ENCODE measurements at regions not wholly inside any gene's neighbourhood (a gene's known extent, or its start where the extent isn't known, plus 50 kb on each side); places are given as distances from the start of the nearest gene placed in this dataset.

DNA sequence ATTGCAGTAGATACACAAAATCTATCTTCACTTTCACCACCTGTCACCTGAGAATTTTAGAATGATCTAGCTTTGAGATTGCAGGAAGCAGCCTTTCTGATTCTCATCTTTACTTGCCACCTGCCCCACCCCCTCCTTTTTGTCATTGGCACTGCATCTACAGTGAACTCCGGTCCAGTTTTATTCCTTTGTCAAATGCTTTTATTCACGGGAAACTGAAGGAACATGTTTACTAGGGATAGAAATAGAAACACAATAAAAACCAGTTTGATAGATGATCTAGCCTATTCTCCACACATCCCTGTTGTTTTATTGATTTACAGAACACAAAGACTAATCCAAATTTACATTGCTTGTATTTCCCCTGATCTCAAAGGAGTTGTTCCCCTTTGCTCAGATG, 471.7 kb upstream of the STXBP6 start:
- no peak for DNase-seq

DNA sequence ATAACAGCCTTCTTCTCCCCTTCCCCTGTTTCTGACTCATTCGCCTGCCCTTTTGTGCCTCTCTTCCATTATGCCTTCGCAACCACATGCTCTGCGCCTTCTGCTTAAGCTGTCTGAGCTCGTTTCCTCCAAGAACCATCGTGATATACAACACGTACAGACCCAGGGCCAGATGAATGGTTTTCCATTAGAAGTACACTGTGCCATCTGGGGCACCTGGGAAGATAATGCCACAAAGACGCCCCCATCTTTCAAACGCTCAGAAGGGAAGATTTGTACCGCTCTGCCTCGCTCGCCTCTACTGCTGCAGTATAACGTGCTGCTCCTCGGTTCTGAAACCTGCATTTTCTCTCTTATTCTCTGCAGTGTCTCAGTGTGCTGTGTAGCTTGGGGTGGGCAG, 470.9 kb upstream of the STXBP6 start:
- Histone ChIP-seq H3K27me3 (no peaks in the 10 kb centered on the region), H3K4me3 (no peak overlapping the region), H3K4me1 (no peaks in the 10 kb centered on the region), H3K9me3 (no peaks in the 10 kb centered on the region), H3K27ac (no peak overlapping the region), H3K36me3 (no peaks in the 10 kb centered on the region)
- no peak for DNase-seq
- TF ChIP-seq, protein P1, sequence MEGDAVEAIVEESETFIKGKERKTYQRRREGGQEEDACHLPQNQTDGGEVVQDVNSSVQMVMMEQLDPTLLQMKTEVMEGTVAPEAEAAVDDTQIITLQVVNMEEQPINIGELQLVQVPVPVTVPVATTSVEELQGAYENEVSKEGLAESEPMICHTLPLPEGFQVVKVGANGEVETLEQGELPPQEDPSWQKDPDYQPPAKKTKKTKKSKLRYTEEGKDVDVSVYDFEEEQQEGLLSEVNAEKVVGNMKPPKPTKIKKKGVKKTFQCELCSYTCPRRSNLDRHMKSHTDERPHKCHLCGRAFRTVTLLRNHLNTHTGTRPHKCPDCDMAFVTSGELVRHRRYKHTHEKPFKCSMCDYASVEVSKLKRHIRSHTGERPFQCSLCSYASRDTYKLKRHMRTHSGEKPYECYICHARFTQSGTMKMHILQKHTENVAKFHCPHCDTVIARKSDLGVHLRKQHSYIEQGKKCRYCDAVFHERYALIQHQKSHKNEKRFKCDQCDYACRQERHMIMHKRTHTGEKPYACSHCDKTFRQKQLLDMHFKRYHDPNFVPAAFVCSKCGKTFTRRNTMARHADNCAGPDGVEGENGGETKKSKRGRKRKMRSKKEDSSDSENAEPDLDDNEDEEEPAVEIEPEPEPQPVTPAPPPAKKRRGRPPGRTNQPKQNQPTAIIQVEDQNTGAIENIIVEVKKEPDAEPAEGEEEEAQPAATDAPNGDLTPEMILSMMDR (IDR thresholded peaks at IDR 0.05), result no peak
- intact Hi-C loops (cut with DNase I; ENCODE audit: low total_unique reads), result no loop called here

More for the DNA sequence above, 471.7 kb upstream of the STXBP6 start:
- H3K4me3 ChIP-seq, result no peak overlapping the region
- H3K9me3 ChIP-seq, result no peaks in the 10 kb centered on the region
- no peaks in the 10 kb centered on the region for H3K36me3 ChIP-seq
- no peaks in the 10 kb centered on the region for H3K27me3 ChIP-seq
- H3K4me1 ChIP-seq, result no peaks in the 10 kb centered on the region
- TF ChIP-seq, protein P1 (IDR thresholded peaks at IDR 0.05), result no peak
- intact Hi-C loops (cut with DNase I; ENCODE audit: low total_unique reads), result no loop called here
- H3K27ac ChIP-seq, result no peak overlapping the region

DNA sequence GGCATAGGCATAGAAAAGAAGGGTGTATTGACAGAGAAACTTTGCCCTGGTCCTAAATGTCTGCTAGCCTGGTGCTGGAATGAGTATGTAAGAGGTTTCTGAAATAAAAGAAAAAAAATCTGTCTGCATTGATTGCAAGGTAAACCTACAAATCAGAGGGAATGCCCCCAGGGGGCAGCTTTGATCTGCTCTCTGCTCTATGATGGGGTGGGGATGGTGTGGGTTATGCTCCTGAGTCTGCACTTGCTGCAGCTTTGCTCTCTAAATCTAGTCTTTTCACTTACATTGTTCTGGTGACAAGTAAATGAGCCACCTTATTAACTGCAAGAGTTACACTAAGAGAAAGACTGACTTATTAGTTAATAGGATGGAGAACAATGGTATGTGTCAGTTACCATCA, 468.4 kb upstream of the STXBP6 start:
- H3K36me3 ChIP-seq, result no peaks in the 10 kb centered on the region
- no peaks in the 10 kb centered on the region for H3K27me3 ChIP-seq
- intact Hi-C loops (cut with DNase I; ENCODE audit: low total_unique reads), result no loop called here
- no peaks in the 10 kb centered on the region for H3K9me3 ChIP-seq
- no peaks in the 10 kb centered on the region for H3K4me1 ChIP-seq
- TF ChIP-seq, protein P1 (IDR thresholded peaks at IDR 0.05), result no peak
- no peak overlapping the region for H3K4me3 ChIP-seq
- DNase-seq, result no peak
- no peak overlapping the region for H3K27ac ChIP-seq

DNA sequence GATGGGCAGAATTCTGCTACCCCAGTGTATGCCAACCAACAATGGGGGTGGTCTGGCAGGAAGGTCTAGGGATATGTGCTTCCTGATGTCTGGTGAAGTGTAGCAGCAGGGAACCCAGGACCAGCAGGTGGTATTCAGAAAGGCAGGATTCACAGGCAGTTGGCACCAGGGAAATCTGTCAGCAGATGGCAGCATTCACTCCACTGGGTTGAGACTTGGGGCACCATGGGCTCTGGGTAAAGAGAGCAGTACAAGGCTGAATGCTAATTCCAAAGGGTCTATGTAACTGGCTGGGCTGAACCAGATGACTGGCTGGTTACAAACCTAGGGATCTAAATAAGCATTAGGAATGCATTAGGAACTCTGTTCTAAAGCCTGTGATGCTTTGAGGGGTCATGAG, 466.9 kb upstream of the STXBP6 start:
- H3K4me3 ChIP-seq, result no peak overlapping the region
- TF ChIP-seq, protein P1 (IDR thresholded peaks at IDR 0.05), result no peak
- no peak overlapping the region for H3K27ac ChIP-seq
- intact Hi-C loops (cut with DNase I; ENCODE audit: low total_unique reads), result no loop called here
- H3K27me3 ChIP-seq, result no peaks in the 10 kb centered on the region
- no peaks in the 10 kb centered on the region for H3K36me3 ChIP-seq
- H3K9me3 ChIP-seq, result no peaks in the 10 kb centered on the region
- DNase-seq, result no peak
- no peaks in the 10 kb centered on the region for H3K4me1 ChIP-seq

DNA sequence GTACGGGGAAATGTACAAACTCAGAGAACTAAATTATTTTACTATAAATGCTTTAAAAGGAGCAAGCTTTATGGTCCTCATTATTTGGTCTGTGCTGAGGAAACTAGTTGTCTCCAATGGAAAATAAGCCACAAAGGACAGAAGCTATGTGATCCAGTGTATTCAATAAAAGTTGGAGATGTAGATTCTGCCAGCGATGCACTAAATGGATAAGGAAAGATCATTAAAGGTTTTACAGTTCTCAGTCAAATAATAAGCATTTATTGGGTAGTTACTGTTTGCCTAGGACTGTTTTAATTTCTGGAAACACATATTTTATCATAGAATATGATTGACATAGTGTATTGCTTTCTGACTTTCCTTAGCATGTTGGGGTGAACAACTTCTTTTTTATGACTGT, 458.9 kb upstream of the STXBP6 start:
- TF ChIP-seq, protein P1 (IDR thresholded peaks at IDR 0.05), result no peak
- Histone ChIP-seq H3K27me3 (no peaks in the 10 kb centered on the region), H3K36me3 (no peaks in the 10 kb centered on the region), H3K4me3 (no peak overlapping the region), H3K27ac (no peak overlapping the region), H3K4me1 (no peaks in the 10 kb centered on the region), H3K9me3 (no peaks in the 10 kb centered on the region)
- no peak for DNase-seq
- intact Hi-C loops (cut with DNase I; ENCODE audit: low total_unique reads), result no loop called here

DNA sequence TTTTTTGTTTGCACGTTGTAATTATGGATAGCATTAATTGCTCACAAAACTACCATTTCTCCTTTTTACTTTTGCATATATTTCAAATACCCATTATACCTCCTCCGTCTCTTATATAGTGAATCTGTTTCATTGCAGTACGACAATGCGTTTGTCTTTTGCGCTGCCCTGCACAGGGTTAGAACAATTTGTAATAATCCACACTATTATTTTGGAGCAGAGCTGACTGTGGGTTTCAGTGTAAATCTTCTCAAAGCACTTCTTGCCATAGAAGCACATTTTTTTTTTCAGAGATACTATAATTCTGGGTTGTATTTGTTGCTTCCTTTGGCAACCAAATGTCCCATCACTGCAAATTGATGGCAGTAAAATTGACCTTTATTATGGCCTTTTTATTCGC, 451.8 kb upstream of the STXBP6 start:
- no peak overlapping the region for H3K4me3 ChIP-seq
- TF ChIP-seq, protein P1 (IDR thresholded peaks at IDR 0.05), result no peak
- no peak overlapping the region for H3K27ac ChIP-seq
- no peaks in the 10 kb centered on the region for H3K27me3 ChIP-seq
- no peaks in the 10 kb centered on the region for H3K9me3 ChIP-seq
- no peaks in the 10 kb centered on the region for H3K36me3 ChIP-seq
- no peaks in the 10 kb centered on the region for H3K4me1 ChIP-seq
- DNase-seq, result no peak
- intact Hi-C loops (cut with DNase I; ENCODE audit: low total_unique reads), result no loop called here

Measured in tibial artery (tissue), 4 donors.